HG03571 (cell line): ENCODE measurements at regions not wholly inside any gene's neighbourhood (a gene's known extent, or its start where the extent isn't known, plus 50 kb on each side); places are given as distances from the start of the nearest gene placed in this dataset.

ENCODE experiments used
- ATAC-seq: cut with Tn5 transposase; IDR thresholded peaks from one replicate; pipeline ENCODE4 v1.9.1; 2021; ENCODE audit not compliant: unreplicated experiment

- ATAC-seq = no peak
Observed at GRCh38 chr2:7209757-7210555, 292.7 kb downstream of the RNF144A start.

GRCh38 chr2:7210712-7211111, 293.5 kb downstream of the RNF144A start:
- no peak for ATAC-seq

DNA sequence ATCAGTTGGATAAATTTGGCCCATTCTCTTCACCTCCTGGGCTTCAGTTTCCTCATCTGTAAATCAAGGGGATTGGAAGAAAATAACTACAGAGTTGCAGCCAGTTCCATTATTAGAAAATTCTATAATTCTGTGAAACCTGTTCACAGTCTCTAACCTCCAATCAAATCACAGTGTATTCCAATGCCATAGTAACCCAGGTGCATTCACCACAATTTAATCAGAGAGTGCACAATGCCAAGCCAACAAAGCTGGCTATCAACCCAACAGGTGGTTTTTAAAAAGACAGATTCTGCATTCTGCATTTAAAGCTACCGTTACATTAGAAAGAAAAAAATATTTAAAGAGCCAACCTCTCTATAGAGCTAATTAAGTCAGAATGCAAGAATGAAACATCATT, 308.6 kb downstream of the RNF144A start:
- no peak for ATAC-seq

DNA sequence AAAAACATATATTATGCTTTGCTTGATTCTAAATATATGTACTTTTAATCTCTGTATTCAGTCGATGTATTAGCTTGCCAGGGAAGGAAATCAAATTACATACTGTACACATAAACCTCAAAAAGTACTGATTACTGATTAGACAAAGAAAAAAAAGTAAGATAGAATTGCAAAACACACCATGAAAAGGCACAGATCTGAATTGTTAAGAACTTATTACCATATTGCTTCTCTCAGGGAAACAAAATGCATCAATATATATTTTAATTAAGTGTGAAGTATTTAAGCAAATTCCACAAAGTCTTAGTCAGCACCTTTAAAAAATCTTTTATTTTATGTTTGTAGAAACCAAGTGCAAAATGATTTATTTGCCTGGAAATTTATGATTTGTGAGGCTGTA, 309.3 kb downstream of the RNF144A start:
- ATAC-seq = no peak

- ATAC-seq = no peak
Observed at GRCh38 chr2:7233126-7233525, 315.9 kb downstream of the RNF144A start.

- no peak for ATAC-seq
Observed at GRCh38 chr2:7237466-7237865, 320.3 kb downstream of the RNF144A start.

DNA sequence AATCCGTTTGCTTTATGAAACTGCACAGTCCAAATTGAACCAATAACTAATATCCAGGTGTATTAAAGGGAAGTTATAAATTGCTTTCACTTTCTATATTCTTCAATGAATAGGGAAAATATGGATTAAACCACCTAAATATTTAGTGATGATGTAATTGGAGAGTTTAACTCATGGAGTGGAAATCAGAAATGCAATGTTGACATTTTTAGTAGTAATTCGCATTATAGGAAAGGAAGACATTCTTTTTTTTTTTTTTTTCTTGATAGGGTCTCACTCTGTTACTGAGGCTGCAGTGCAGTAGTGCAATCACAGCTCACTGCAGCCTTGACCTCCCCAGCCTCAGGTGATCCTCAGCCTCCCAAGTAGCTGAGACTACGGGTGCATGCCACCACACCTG, 321.9 kb downstream of the RNF144A start:
- no peak for ATAC-seq

- no peak for ATAC-seq
Observed at GRCh38 chr2:7241041-7241745, 324.0 kb downstream of the RNF144A start.

DNA sequence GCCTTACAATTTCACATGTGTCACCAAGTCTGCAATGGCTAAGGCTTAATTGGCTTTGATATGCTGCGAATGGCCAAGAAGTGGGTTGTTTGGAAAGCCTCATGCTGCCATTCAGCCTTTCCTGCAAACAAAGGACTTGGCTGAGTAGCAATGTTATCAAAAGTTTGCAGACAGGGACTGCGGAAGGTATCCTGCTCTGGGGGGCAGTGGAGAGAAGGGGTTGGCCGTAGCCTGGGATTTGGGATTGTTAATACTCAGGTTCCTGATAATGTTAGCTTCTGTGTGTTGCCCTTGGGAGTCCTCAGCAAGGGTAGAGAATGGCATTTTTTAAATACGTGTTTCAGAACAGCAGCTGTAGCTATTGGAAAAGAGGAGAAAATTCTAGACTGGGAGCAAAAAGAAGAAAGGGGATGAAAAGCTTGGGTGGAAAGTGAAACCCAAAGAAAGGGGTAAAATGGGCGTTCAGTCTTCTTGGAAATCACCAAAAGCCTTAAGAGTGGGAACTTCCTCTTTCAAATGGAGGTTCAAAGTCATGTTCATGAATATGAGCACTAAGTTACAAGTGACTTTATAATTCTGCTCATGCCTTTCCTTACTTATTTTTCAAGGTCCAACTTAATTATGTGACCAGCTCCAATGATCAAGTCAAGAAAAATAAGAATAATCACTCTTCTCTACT, 325.1 kb downstream of the RNF144A start:
- ATAC-seq = no peak

DNA sequence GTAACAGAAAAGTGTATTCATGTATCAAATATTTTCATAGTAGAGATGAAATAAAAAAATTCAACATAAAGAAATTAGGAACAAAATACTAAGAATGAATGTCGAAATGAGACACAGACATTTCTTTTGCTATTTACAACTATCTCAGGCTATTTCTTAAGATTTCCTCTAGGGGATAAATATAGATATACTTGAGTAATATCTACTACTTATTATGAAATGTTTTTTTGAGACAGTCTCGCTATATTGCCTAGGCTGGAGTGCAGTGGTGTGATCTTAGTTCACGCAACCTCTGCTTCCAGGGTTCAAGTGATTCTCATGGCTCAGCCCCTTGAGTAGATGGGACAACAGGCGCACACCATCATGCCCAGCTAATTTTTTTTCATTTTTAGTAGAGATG, 326.1 kb downstream of the RNF144A start:
- no peak for ATAC-seq

- no peak for ATAC-seq
Observed at GRCh38 chr2:7256377-7256776, 339.2 kb downstream of the RNF144A start.

DNA sequence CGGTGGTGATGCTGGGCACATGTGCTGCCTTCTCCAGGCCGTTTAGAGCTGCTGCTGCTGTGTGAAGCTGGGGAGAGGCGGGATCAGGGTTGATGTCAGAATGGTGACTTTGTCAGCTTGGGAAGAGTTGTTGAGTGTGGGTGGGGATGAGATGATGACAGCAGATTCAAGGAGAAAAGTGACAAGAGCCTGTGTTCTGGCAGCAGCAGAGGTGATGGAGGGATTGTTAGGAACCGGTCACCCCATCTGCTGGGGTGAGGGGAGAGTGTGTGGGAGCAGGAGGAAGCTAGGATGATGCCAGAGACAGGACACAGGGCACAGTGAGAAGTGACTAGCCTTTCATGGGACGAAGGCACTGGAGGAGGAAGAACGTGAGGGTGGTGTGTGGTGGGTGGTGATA, 345.5 kb downstream of the RNF144A start:
- no peak for ATAC-seq

GRCh38 chr2:7264791-7265190, 347.6 kb downstream of the RNF144A start:
- no peak for ATAC-seq

DNA sequence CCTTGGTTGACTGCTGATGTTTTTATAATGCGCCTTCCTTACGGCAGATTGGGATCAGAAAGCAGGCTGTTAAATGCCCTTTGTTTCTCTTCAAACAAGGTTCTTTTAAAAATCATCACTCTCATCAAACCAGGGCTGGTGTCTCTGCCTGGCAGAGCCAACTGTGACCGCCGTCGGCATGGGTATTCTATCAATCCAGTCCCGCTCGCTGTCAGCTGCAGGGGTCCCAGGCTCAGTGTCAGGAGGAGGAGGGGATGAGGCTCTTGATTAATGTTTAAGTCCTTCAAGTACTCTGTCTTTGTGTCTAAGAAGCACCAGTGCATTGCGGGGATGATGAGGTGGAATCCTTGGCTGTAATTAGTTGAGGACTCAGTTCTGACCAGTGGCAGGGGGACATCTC, 348.1 kb downstream of the RNF144A start:
- no peak for ATAC-seq

DNA sequence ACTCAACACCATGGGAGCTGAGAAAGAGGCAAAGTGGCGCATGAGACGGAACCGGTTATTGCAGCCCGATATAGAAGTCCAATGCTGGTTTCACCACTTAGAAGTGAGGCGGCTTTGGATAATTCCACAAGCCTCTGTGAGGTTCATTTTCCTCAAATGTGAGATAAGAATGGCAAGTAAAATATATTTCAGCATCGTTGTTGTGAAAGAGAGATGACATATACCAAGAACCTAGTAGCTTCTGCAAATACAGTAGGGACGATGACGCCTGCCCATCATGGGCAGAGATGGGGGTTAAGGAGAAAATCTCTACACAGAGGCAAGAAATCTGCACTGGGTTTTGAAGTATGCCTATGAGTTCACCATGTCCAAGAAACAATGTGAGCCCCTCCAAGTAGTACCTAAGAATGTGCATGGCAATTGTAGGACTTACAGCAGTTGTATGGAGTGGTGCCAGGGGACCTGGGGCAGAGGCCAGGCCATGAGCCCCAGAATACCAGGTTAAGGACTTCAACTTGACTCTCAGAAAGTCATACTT, 352.0 kb downstream of the RNF144A start:
- ATAC-seq = no peak

DNA sequence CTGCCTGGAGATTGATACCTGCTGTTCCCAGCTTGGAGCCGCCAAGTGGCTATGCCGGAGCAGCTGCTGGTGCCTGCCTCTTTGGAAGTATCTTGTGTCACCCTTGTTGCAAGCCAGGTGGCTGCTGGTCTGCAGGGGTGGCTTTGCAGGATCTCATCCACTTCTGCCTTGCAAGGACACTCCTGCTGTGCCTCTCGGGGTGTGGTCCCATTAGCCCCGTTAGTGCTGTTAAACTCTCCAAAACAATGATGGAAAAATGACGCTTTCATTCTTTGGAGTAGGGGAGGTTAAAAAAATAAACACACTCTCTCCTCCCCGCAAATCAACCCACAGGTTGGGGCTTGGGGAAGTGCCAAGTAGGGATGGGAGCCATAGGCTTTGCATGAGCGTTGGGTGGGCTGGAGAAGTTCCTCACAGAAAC, 352.8 kb downstream of the RNF144A start:
- ATAC-seq = no peak

DNA sequence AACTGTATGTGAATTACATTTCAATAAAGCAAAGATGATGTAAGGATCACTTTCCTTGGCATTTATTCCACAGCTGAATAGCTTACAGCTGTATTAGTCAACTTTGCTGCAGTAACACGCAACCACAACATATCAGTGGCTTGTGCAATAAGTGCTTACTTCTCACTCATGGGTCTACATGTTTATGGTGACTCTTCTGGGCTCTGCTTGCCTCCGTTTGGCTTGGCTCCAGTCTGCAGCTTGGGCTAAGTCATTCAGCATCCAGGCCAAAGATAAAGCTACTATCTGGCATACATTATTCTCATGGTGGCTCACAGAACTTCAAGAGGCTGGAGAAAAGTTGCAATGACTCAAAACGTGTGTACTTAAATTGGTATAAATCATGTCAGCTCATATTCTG, 355.0 kb downstream of the RNF144A start:
- ATAC-seq = no peak

- ATAC-seq = no peak
Observed at GRCh38 chr2:7278984-7279383, 361.8 kb downstream of the RNF144A start.

GRCh38 chr2:7279421-7279949, 362.3 kb downstream of the RNF144A start:
- no peak for ATAC-seq

GRCh38 chr2:7280790-7281189, 363.6 kb downstream of the RNF144A start:
- ATAC-seq = no peak
